GM21526 (cell line): ENCODE measurements at regions not wholly inside any gene's neighbourhood (a gene's known extent, or its start where the extent isn't known, plus 50 kb on each side); places are given as distances from the start of the nearest gene placed in this dataset.

ENCODE experiments used
- ATAC-seq: cut with Tn5 transposase; IDR thresholded peaks from one replicate; pipeline ENCODE4 v1.9.1; 2021; ENCODE audit warnings: moderate library complexity; ENCODE audit not compliant: unreplicated experiment, low FRiP score

DNA sequence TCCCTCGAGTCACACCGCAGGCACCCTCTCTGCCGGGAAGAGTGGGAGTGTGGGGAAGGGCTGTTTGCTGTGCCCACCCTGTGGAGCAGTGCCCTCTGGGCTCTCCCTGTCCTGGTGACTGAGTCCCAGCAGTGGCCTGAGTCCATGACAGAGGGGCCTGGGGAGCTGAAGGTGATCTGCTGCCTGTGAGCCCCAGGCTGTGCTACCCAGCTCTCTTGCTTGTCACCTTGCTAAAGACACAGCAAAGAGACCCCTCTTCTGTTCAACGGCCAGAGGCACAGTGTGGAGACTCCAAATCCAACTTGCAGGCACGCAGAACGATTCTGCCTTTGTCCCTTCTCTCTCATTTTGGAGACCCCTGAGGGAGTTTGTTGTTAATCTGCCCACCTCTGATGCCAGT is 232.6 kb downstream of the OPA1 start:
- no peak for ATAC-seq

DNA sequence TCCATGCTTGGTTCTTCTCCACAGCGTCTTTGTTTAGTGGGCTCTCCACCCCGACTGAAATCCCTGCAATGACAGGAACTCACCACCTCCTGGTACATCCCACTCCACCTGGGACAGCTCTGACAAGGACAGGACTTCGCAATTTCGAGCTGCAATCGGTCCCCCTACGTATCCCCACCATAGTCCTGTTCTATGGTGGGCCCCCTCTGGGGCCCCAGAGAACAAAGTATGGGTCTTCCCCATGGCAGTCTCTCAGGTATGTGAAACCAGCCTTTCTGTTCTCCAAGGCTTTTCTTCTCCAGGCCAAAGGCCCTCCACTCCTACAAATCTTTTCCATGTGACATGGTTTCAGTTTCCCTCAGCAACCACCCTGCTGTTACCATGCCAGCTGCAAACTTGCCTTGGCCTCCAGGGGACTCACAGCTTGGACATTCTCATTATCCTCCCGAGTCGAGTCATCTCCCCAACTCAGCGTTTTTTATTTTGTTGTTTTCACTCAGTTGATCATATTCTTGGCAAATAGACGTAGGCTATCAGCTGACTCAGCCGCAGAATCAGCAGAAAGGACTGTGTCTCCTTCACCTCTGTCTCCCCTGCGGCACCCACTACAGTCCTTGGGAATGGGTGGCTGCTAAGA is 233.3 kb downstream of the OPA1 start:
- no peak for ATAC-seq

DNA sequence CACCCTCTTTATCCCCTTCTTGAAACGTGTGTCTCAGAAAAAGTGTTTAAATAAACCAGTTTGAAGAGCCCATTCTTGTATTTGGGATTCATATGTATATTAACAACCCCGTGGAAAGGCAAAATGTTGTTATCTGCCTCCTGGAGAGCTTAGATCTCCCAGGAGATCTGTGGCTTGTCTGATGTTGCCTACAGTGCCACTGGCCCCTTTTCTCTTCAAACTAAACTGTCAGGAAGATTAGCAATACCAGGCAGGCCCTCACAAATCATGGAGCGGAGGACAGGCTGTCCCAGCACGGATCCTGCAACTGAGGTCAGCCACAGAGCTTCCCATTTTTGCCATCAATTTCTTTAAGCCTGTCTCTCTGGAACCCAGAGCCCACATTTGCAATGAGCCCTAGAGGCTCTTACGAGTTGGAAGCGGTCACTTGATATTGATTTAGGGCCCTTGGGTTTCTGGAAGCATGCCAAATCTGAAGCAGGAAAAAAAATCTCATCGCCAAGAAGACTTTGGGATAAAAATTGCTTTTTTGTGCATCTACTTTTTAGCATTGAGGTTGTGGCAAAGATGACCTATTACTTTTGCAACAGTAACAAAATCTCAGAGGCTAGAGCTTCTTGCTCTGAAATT is 234.1 kb downstream of the OPA1 start:
- ATAC-seq, result no peak

DNA sequence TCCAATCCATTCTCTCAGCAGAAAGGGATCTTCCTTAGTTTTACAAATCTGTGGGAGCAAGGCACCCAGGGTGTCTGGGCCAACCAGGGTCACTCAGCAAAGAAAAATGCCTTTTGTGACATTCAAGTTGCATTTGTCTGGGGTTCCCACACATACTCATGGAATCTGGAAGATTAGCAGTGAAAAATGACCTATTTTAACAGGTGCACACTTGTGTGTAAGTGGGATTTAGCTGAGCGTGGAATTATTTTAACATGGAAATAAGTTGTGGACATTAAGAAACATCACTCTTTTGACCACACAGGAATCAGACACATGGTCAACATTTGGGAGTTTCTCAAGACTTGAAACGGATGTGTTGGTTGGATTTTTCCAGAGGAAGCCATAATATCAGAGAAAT is 234.9 kb downstream of the OPA1 start:
- ATAC-seq, result no peak

DNA sequence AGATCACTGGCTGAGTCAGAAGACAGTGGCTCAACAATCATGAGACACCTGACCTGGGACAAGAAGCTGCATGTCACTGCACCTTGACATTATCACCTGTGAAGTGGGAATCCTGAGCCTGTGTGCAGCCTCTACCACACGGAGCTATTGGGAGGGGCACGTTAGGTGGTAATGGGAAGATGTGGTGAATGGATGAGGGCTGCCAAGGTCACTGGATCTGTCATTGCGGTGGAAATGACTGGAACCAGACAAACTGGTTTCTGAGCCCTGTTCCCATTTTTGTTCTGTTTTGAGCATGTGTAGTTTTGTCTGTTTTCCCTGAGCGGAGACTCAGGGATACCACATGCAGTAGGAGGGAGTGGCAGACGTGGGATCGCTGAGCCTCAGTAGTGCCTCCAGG is 235.5 kb downstream of the OPA1 start:
- ATAC-seq, result no peak

GRCh38 chr3:193829781-193830180 is 236.8 kb downstream of the OPA1 start:
- ATAC-seq, result no peak

DNA sequence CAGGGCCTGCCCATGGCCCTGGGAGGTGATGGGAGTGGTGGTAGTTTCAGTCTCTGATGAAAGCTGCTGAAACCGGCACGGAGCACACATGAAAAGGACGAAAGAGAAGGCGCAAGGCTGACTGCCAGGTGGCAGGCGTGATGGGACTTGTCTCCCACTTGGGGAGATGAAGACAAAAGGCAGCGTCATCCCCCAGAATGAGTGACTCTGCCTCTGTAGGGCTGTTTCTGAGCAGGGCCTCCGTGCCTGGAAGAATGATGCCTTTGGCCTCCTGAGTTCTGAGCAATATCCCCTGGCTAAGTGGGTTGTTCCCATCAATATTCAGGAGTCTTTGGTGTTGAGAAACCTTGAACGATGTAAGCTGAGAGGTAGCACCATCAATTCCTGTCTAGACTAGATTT is 237.8 kb downstream of the OPA1 start:
- ATAC-seq, result no peak

GRCh38 chr3:193831495-193832455 is 238.8 kb downstream of the OPA1 start:
- no peak for ATAC-seq

- ATAC-seq, result no peak
Observed at GRCh38 chr3:193832833-193833413, 239.9 kb downstream of the OPA1 start.

DNA sequence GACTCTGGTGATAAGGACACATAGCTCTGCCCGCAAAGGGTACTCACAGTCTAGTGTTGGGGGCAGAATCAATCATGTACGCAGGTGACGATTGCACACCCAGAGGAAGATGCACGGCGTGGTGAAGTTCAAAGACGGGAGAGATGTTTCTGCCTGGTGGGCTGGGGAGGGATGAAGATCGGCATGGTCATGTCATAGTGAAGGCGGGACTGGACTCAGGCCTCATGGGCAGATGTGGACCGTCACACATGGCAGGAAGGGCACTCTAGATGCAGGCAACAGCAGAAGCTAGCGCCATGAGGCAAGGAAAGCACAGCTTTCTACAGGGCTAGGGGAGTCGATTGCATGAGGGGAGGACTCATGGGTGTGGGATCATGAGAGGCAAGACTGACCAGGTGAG is 240.6 kb downstream of the OPA1 start:
- ATAC-seq, result no peak

DNA sequence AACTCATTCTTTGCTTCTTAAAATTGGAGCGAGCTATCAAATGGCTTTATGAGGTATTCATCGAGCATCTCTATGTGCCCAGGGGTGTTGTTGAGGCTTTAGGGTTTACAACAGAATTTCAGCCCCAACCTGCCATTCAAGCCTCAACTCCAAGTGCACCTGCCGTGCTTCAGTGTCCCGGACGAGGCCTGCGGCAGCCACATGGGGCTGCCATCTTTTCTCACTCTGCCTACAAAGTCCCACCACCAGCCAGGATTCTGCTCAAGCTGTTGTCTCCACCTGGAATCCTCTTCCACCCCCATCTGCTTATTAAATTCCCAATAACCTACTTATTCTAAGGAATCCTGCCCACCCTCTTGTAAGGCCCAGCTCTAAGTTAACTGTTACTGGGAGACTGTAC is 242.4 kb downstream of the OPA1 start:
- ATAC-seq, result no peak

GRCh38 chr3:193836511-193836910 is 243.5 kb downstream of the OPA1 start:
- ATAC-seq, result no peak

GRCh38 chr3:193836918-193837317 is 243.9 kb downstream of the OPA1 start:
- ATAC-seq, result no peak

- ATAC-seq, result no peak
Observed at GRCh38 chr3:193837347-193837827, 244.4 kb downstream of the OPA1 start.

DNA sequence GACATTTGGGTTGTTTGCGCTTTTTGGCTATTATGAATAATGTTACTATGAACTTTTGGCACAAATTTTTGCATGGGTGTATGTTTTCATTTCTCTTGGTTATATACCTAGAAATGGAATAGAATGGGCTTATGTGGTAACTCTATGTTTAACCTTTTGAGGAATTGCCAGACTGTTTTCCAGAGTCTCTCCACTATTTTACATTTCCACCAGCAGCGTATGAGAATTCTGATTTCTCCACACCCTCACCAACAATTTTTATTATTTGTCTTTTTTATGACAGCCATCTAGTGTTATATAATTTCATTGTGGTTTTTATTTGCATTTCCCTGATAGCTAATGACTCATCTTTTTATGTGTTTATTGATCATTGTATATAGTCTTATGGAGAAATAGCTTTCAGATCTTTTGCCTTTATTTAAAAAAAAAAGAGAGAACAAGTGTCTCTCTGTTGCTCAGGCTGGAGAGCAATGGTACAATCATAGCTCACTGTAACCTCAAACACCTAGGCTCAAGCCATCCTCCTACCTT is 247.2 kb downstream of the OPA1 start:
- ATAC-seq, result no peak

- ATAC-seq, result no peak
Observed at GRCh38 chr3:193841581-193841980, 248.6 kb downstream of the OPA1 start.

- ATAC-seq, result peak; percentile 85
Observed at GRCh38 chr3:193842029-193842798, 249.2 kb downstream of the OPA1 start.

- ATAC-seq, result no peak
Observed at GRCh38 chr3:193842832-193843473, 249.9 kb downstream of the OPA1 start.

GRCh38 chr3:193843474-193844301 is 250.7 kb downstream of the OPA1 start:
- ATAC-seq, result no peak
